ENCODE measurements at regions not wholly inside any gene's neighbourhood (a gene's known extent, or its start where the extent isn't known, plus 50 kb on each side); places are given as distances from the start of the nearest gene placed in this dataset.
"Not testable (repeated sequence)": the region's sequence is repeated elsewhere in the genome, so short reads cannot be mapped to it uniquely, and the experiment has no call there.

GRCh38 chr15:70511972-70512587, 251.3 kb downstream of the UACA start:
- not testable (repeated sequence) for TF ChIP-seq CTCF (IDR thresholded peaks at IDR 0.05; ENCODE audit: poor library complexity, severe bottlenecking); EZH2 (IDR thresholded peaks at IDR 0.05; ENCODE audit: borderline replicate concordance, insufficient read depth, low read length, poor library complexity, severe bottlenecking); RAD21 (conservative IDR thresholded peaks at IDR 0.05); REST (IDR thresholded peaks at IDR 0.05; ENCODE audit: borderline replicate concordance); POLR2AphosphoS5 (IDR thresholded peaks at IDR 0.05)

Data from neural cell (in vitro differentiated cells).